Heart left ventricle (tissue), 16 donors: ENCODE measurements at regions not wholly inside any gene's neighbourhood (a gene's known extent, or its start where the extent isn't known, plus 50 kb on each side); places are given as distances from the start of the nearest gene placed in this dataset.

Experiments used
- ATAC-seq, 4 donors: fragments of 200-7000 bp; cut with Tn5 transposase; one replicate each; pipeline ENCODE4 v1.9.1; 2020 to 2022; ENCODE audit warnings: moderate library complexity in 4 of 4, mild to moderate bottlenecking in 3 of 4, moderate number of reproducible peaks in 1 of 4
- DNase-seq, 5 donors: peaks; one replicate each; pipeline ENCODE4 v3.0.0-alpha.2; 2020
- H3K27ac ChIP-seq, 12 donors: fragments of 200-600 bp; sonication (generic) in 4 of 12; one replicate each; pipeline versions ENCODE4 v1.5.0 to v1.8.0; 2016 to 2022; ENCODE audit warnings: mild to moderate bottlenecking in 2 of 12
- H3K27me3 ChIP-seq, 9 donors: fragments of 200-600 bp; sonication (generic) in 2 of 9; one replicate each; pipeline versions ENCODE4 v1.5.1 to v1.8.0; 2016 to 2022; ENCODE audit warnings: mild to moderate bottlenecking in 3 of 9
- H3K36me3 ChIP-seq, 9 donors: fragments of 200-600 bp; sonication (generic) in 2 of 9; one replicate each; pipeline versions ENCODE4 v1.5.0 to v1.8.0; 2018 to 2022; ENCODE audit warnings: mild to moderate bottlenecking in 2 of 9
- H3K4me1 ChIP-seq, 12 donors: fragments of 200-600 bp; sonication (generic) in 4 of 12; one replicate each; pipeline versions ENCODE4 v1.5.0 to v1.8.0; 2016 to 2022; ENCODE audit warnings: mild to moderate bottlenecking in 3 of 12
- H3K4me3 ChIP-seq, 12 donors: fragments of 200-600 bp; sonication (generic) in 4 of 12; one replicate each; pipeline versions ENCODE4 v1.5.0 to v1.8.0; 2017 to 2022; ENCODE audit warnings: mild to moderate bottlenecking in 9 of 12, moderate library complexity in 4 of 12
- H3K9me3 ChIP-seq, 12 donors: fragments of 200-600 bp; sonication (generic) in 4 of 12; one replicate each; pipeline versions ENCODE4 v1.5.0 to v1.8.0; 2016 to 2022; ENCODE audit warnings: mild to moderate bottlenecking in 1 of 12
- CTCF ChIP-seq, 12 donors: fragments of 200-600 bp; sonication (generic) in 4 of 12; IDR thresholded peaks; one replicate each; pipeline versions ENCODE4 v1.5.0 to v1.8.0; 2018 to 2022; ENCODE audit warnings: antibody characterized with exemption in 12 of 12, mild to moderate bottlenecking in 5 of 12
- POLR2A ChIP-seq, 2 donors: fragments of 450-650 bp; IDR thresholded peaks; one replicate each; pipeline ENCODE4 v1.6.1; 2017; ENCODE audit warnings: antibody characterized with exemption in 2 of 2, mild to moderate bottlenecking in 2 of 2, moderate library complexity in 2 of 2
- WGBS, 4 donors: extraction: QIAGEN DNeasy Blood & Tissue Kit in 2 of 4; methylation state at CpG; one replicate each; pipeline versions ENCODE4 v1.1.5 to v1.1.7; 2013 to 2018; 5-methylcytosine and 5-hydroxymethylcytosine counted together
- intact Hi-C, 10 donors: fragments of 100-400 bp; cut with DNase I; formaldehyde crosslinking; loops; one replicate each; pipeline versions ENCODE4 v1.11.1 to v1.14.2; 2022
- donor health status: ischemic (EF 13 %, LVEDD 7.1; RV severe dilation, severe dysfunction).
- donor health status: healthy with polysubstance abuse.
- donor health status: DM: no; HTN: yes; CAD: no.
- donor health status: DM: no; HTN: no; CAD: no.
- donor health status: ischemic (EF 25% LVEDD 6.9; RV normal size, moderate dysfunction).
- donor health status: ischemic (EF 25% LVEDD 5.7; RV mildly dilated, moderate dysfunction).
- donor health status: healthy.
- donor health status: DM: yes; HTN: yes; CAD: no.
- donor health status: ischemic (EF 35%, LVEDD 5.7; RV mildly dilated, moderate dysfunction).
- donor health status: nonischemic (EF 11% LVEDD 7.7; RV severe dilation, severe dysfunction).
- donor health status: DM: yes; HTN: yes; CAD: no.
- donor health status: PGD.
- donor health status: ischemic (EF 29% LVEDD 5.4; RV normal size, mild dysfunction).
- donor health status: nonischemic (EF 23%, LVEDD 6.1; RV moderate dilation, normal function).

GRCh38 chr6:21522143-21522747 lies 71.3 kb upstream of the SOX4 start:
- Histone ChIP-seq H3K9me3 (no peaks in the 10 kb centered on the region), H3K27me3 (no peaks in the 10 kb centered on the region), H3K4me1 (peaks cover 0 to 6% (median 0%) of the 10 kb centered on the region in 12 donors), H3K36me3 (no peaks in the 10 kb centered on the region), H3K4me3 (no peak overlapping the region), H3K27ac (no peak overlapping the region)
- WGBS, 4 donors, result 91 to 92% (median 91%) methylated on average over 14 of the region's 14 CpGs
- TF ChIP-seq CTCF (IDR thresholded peaks at IDR 0.05) (no peak), POLR2A (IDR thresholded peaks at IDR 0.05) (no peak)
- intact Hi-C loops, result no loop called here
- ATAC-seq (no peak), DNase-seq (no peak)

- WGBS, 4 donors, result 67 to 76% (median 70%) methylated on average over 19 to 21 of the region's 21 CpGs
Measured at GRCh38 chr6:21522797-21523456, 70.6 kb upstream of the SOX4 start.

GRCh38 chr6:21523652-21524051 lies 69.9 kb upstream of the SOX4 start:
- ATAC-seq (peak in 2 of 4 donors; percentile 46 to 56), DNase-seq (no peak)
- 42 to 61% (median 48%) methylated on average over 2 to 3 of the region's 3 CpGs for WGBS, 4 donors
- Histone ChIP-seq H3K4me3 (no peak overlapping the region), H3K36me3 (no peaks in the 10 kb centered on the region), H3K27me3 (no peaks in the 10 kb centered on the region), H3K9me3 (no peaks in the 10 kb centered on the region), H3K27ac (no peak overlapping the region), H3K4me1 (peaks cover 0 to 6% (median 0%) of the 10 kb centered on the region in 12 donors)
- intact Hi-C loops, result no loop called here
- no peak for TF ChIP-seq CTCF (IDR thresholded peaks at IDR 0.05)
- no peak for TF ChIP-seq POLR2A (IDR thresholded peaks at IDR 0.05)

More at GRCh38 chr6:21522797-21523456, 70.6 kb upstream of the SOX4 start:
- intact Hi-C loops, result no loop called here
- Histone ChIP-seq H3K4me1 (peaks cover 0 to 6% (median 0%) of the 10 kb centered on the region in 12 donors), H3K27ac (no peak overlapping the region), H3K27me3 (no peaks in the 10 kb centered on the region), H3K9me3 (no peaks in the 10 kb centered on the region), H3K4me3 (no peak overlapping the region), H3K36me3 (no peaks in the 10 kb centered on the region)
- TF ChIP-seq CTCF (IDR thresholded peaks at IDR 0.05) (peak in 3 of 12 donors; percentile 7 to 20 (median 16)), POLR2A (IDR thresholded peaks at IDR 0.05) (no peak)
- DNase-seq, result peak in 1 of 5 donors; percentile 26
- peak in 1 of 4 donors; percentile 20 for ATAC-seq

GRCh38 chr6:21524201-21524600 lies 69.3 kb upstream of the SOX4 start:
- H3K9me3 ChIP-seq, result no peaks in the 10 kb centered on the region
- TF ChIP-seq CTCF (IDR thresholded peaks at IDR 0.05), result no peak
- H3K4me3 ChIP-seq, result no peak overlapping the region
- H3K27me3 ChIP-seq, result no peaks in the 10 kb centered on the region
- no peak overlapping the region for H3K27ac ChIP-seq
- no peaks in the 10 kb centered on the region for H3K36me3 ChIP-seq
- DNase-seq (no peak), ATAC-seq (no peak)
- 78 to 81% (median 78%) methylated on average over 4 of the region's 4 CpGs for WGBS, 4 donors
- peaks cover 0 to 6% (median 0%) of the 10 kb centered on the region in 12 donors for H3K4me1 ChIP-seq
- intact Hi-C loops, result no loop called here
